HepG2 (cell line): ENCODE measurements at regions not wholly inside any gene's neighbourhood (a gene's known extent, or its start where the extent isn't known, plus 50 kb on each side); places are given as distances from the start of the nearest gene placed in this dataset.

ENCODE experiments used
- ATAC-seq: fragments of 200-7000 bp; cut with Tn5 transposase; 3 replicates; pipeline ENCODE4 v1.9.1; 2020; ENCODE audit warnings: mild to moderate bottlenecking, moderate library complexity
- BruUV-seq: library from RNA; stranded (reverse); fragments of 400-500 nt; replicated peaks from 2 replicates; lab custom pipeline; 2021; lab: Mats Ljungman, UMichigan
- CTCF ChIA-PET: fragments of 300-600 bp; formaldehyde crosslinking; extraction: SDS; loops from one replicate; lab custom pipeline; 2021; ENCODE audit warnings: low total read pairs, inconsistent platforms, low intra/inter-chr PET ratio; lab: Yijun Ruan, JAX
- POLR2A ChIA-PET: fragments of 350-600 bp; sonication (Branson Sonifier 250); formaldehyde crosslinking; loops from one replicate; lab custom pipeline; 2020; ENCODE audit warnings: antibody characterized with exemption, inconsistent platforms; lab: Yijun Ruan, JAX
- DNase-seq: peaks from one replicate; pipeline ENCODE4 v3.0.0-alpha.2; 2015; ENCODE audit warnings: low spot score
- FAIRE-seq: peaks from 3 replicates; lab custom pipeline; 2011; peaks lifted over from hg19 to GRCh38; lab: Jason Lieb, UNC
- H2AFZ ChIP-seq: one replicate; pipeline ENCODE4 v1.6.1; 2011; ENCODE audit warnings: low read length, inconsistent platforms
- H3K27ac ChIP-seq: fragments of 300-600 bp; 3 replicates; pipeline ENCODE4 v1.8.0; 2011; ENCODE audit warnings: mixed run types, mild to moderate bottlenecking, mixed read lengths, low read length, inconsistent platforms; ENCODE audit not compliant: insufficient read depth; ENCODE audit errors: extremely low read length
- H3K27me3 ChIP-seq, 2 experiments: fragments of 200-600 bp in 1 of 2; 2 replicates in 1 of 2; 3 replicates in 1 of 2; pipeline versions ENCODE4 v1.6.0 to v1.8.0; 2011; ENCODE audit warnings: low read length in 2 of 2, mild to moderate bottlenecking in 2 of 2, moderate library complexity in 2 of 2, inconsistent platforms in 1 of 2; ENCODE audit not compliant: insufficient read depth in 2 of 2, control insufficient read depth in 1 of 2
- H3K36me3 ChIP-seq, 2 experiments: fragments of 200-600 bp in 1 of 2; replicated peaks in 1 of 2; 2 replicates in 1 of 2; 3 replicates in 1 of 2; pipeline versions ENCODE4 v1.5.1 to v1.8.0; 2011; ENCODE audit warnings: low read length in 2 of 2, inconsistent platforms in 1 of 2; ENCODE audit not compliant: insufficient read depth in 2 of 2, control insufficient read depth in 1 of 2
- H3K4me1 ChIP-seq: 2 replicates; pipeline ENCODE4 v1.5.1; 2012; ENCODE audit warnings: low read length, inconsistent platforms; ENCODE audit not compliant: insufficient read depth
- H3K4me2 ChIP-seq: 2 replicates; pipeline ENCODE4 v1.6.0; 2011; ENCODE audit warnings: low read depth, low read length, inconsistent platforms
- H3K4me3 ChIP-seq, 3 experiments: fragments of 200-600 bp in 1 of 3; sonication (generic), shearing (Covaris generic) in 1 of 3; replicated peaks in 1 of 3; 2 replicates each; pipeline ENCODE4 v1.5.1; 2011 to 2016; ENCODE audit warnings: low read length in 3 of 3, inconsistent platforms in 2 of 3, low read depth in 2 of 3, mild to moderate bottlenecking in 2 of 3, control low read depth in 1 of 3, mixed read lengths in 1 of 3; ENCODE audit not compliant: insufficient read depth in 1 of 3
- H3K79me2 ChIP-seq: one replicate; pipeline ENCODE4 v1.6.1; 2011; ENCODE audit warnings: low read length, inconsistent platforms; ENCODE audit not compliant: insufficient read depth
- H3K9ac ChIP-seq: 2 replicates; pipeline ENCODE4 v1.6.0; 2011; ENCODE audit warnings: mild to moderate bottlenecking, low read depth, low read length, inconsistent platforms; ENCODE audit not compliant: insufficient read depth
- H3K9me3 ChIP-seq: 2 replicates; pipeline ENCODE4 v1.5.1; 2012; ENCODE audit warnings: mild to moderate bottlenecking, low read length
- H4K20me1 ChIP-seq: 2 replicates; pipeline ENCODE4 v1.6.0; 2011; ENCODE audit warnings: inconsistent platforms, mild to moderate bottlenecking, low read length, moderate library complexity; ENCODE audit not compliant: insufficient read depth
- KAT7 ChIP-seq: IDR thresholded peaks from 2 replicates; pipeline ENCODE4 v1.6.1; 2018; ENCODE audit warnings: borderline replicate concordance, missing compliant biosample characterization
- KMT2B ChIP-seq: IDR thresholded peaks from 2 replicates; pipeline ENCODE4 v1.6.1; 2016; ENCODE audit warnings: missing genetic modification reagents, missing compliant biosample characterization
- TAF15 ChIP-seq: fragments of 200-400 bp; formaldehyde crosslinking; IDR thresholded peaks from one replicate; pipeline ENCODE4 v1.6.1; 2018; ENCODE audit warnings: mild to moderate bottlenecking, low read depth, low read length; ENCODE audit not compliant: poor library complexity, severe bottlenecking
- ZFP82 ChIP-seq: sonication (generic); formaldehyde crosslinking; IDR thresholded peaks from 2 replicates; pipeline ENCODE4 v1.5.1; 2020; ENCODE audit warnings: mild to moderate bottlenecking, missing genetic modification reagents, borderline replicate concordance
- ZNF30 ChIP-seq: sonication (generic); formaldehyde crosslinking; IDR thresholded peaks from 2 replicates; pipeline ENCODE4 v1.5.0; 2020; ENCODE audit warnings: mild to moderate bottlenecking, missing genetic modification reagents
- in situ Hi-C: cut with HindIII; loops from 2 replicates; pipeline ENCODE4 v1.10.0; 2017; ENCODE audit warnings: low pct_unique_long_range_greater_than_20kb; ENCODE audit not compliant: extremely low pct_ligation_motif_present
- intact Hi-C: fragments of 100-400 bp; cut with micrococcal nuclease; formaldehyde crosslinking; loops from one replicate; pipeline ENCODE4 v1.10.0; 2022; ENCODE audit not compliant: unreplicated experiment
- TF ChIP-seq, protein P1 (sequence below): sonication (generic); formaldehyde crosslinking; IDR thresholded peaks from 2 replicates; pipeline ENCODE4 v1.5.1; 2020; ENCODE audit warnings: missing genetic modification reagents, mild to moderate bottlenecking, borderline replicate concordance
- TF ChIP-seq, protein P2 (sequence below): sonication (generic); formaldehyde crosslinking; IDR thresholded peaks from 2 replicates; pipeline ENCODE4 v1.9.0; 2022; ENCODE audit warnings: missing genetic modification reagents, mild to moderate bottlenecking, borderline replicate concordance

GRCh38 chr2:155645791-155646190 is 686.7 kb downstream of the NR4A2 start:
- H3K4me3 ChIP-seq, result no peak overlapping the region
- ChIA-PET CTCF (no interaction called here), POLR2A (no interaction called here)
- ATAC-seq (no peak), DNase-seq (no peak), FAIRE-seq (no peak)
- intact Hi-C loops (no loop called here), in situ Hi-C loops (no loop called here)
- no peaks in the 10 kb centered on the region for H3K36me3 ChIP-seq
- BruUV-seq, result no TSS peak
- no peaks in the 10 kb centered on the region for H3K4me1 ChIP-seq
- no peak overlapping the region for H3K4me2 ChIP-seq
- no peak overlapping the region for H2AFZ ChIP-seq
- no peaks in the 10 kb centered on the region for H3K27me3 ChIP-seq
- no peak overlapping the region for H3K9ac ChIP-seq
- no peak overlapping the region for H3K27ac ChIP-seq
- no peaks in the 10 kb centered on the region for H3K9me3 ChIP-seq
- no peaks in the 10 kb centered on the region for H4K20me1 ChIP-seq
- H3K79me2 ChIP-seq, result no peaks in the 10 kb centered on the region
- no peak for TF ChIP-seq ZFP82 (CRISPR knock-in tag)
- TF ChIP-seq KAT7 (CRISPR knock-in tag), result no peak
- no peak for TF ChIP-seq KMT2B
- TF ChIP-seq TAF15, result no peak
- TF ChIP-seq, protein P1, sequence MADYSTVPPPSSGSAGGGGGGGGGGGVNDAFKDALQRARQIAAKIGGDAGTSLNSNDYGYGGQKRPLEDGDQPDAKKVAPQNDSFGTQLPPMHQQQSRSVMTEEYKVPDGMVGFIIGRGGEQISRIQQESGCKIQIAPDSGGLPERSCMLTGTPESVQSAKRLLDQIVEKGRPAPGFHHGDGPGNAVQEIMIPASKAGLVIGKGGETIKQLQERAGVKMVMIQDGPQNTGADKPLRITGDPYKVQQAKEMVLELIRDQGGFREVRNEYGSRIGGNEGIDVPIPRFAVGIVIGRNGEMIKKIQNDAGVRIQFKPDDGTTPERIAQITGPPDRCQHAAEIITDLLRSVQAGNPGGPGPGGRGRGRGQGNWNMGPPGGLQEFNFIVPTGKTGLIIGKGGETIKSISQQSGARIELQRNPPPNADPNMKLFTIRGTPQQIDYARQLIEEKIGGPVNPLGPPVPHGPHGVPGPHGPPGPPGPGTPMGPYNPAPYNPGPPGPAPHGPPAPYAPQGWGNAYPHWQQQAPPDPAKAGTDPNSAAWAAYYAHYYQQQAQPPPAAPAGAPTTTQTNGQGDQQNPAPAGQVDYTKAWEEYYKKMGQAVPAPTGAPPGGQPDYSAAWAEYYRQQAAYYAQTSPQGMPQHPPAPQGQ, result no peak
- TF ChIP-seq ZNF30, result no peak
- TF ChIP-seq, protein P2, sequence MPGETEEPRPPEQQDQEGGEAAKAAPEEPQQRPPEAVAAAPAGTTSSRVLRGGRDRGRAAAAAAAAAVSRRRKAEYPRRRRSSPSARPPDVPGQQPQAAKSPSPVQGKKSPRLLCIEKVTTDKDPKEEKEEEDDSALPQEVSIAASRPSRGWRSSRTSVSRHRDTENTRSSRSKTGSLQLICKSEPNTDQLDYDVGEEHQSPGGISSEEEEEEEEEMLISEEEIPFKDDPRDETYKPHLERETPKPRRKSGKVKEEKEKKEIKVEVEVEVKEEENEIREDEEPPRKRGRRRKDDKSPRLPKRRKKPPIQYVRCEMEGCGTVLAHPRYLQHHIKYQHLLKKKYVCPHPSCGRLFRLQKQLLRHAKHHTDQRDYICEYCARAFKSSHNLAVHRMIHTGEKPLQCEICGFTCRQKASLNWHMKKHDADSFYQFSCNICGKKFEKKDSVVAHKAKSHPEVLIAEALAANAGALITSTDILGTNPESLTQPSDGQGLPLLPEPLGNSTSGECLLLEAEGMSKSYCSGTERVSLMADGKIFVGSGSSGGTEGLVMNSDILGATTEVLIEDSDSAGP (CRISPR knock-in tag), result no peak
